ENCODE measurements at regions not wholly inside any gene's neighbourhood (a gene's known extent, or its start where the extent isn't known, plus 50 kb on each side); places are given as distances from the start of the nearest gene placed in this dataset.

- no peak for TF ChIP-seq YY2 (tag by site-specific recombination; IDR thresholded peaks at IDR 0.05)
- TF ChIP-seq GLIS1 (tag by site-specific recombination; IDR thresholded peaks at IDR 0.05): no peak
- TF ChIP-seq ELK4 (IDR thresholded peaks at IDR 0.05; ENCODE audit: borderline replicate concordance, low read depth, low read length): no peak
- no peak for TF ChIP-seq YY1 (tag by site-specific recombination; IDR thresholded peaks at IDR 0.05)
- no peak for TF ChIP-seq ZBTB21 (tag by site-specific recombination; IDR thresholded peaks at IDR 0.05)
- TF ChIP-seq ZNF24 (tag by site-specific recombination; IDR thresholded peaks at IDR 0.05): no peak
Observed at GRCh38 chrX:20639115-20639514, 372.4 kb upstream of the RPS6KA3 start (continued).

GRCh38 chrX:20637351-20637750 is 370.6 kb upstream of the RPS6KA3 start:
- Histone ChIP-seq H3K4me1 (ENCODE audit: control insufficient read depth, insufficient read depth, low read length) (no peaks in the 10 kb centered on the region), H3K4me3 (ENCODE audit: low read depth, low read length) (no peak overlapping the region), H3K27ac (ENCODE audit: extremely low read depth, low read depth, low read length) (no peak overlapping the region), H3K36me3 (ENCODE audit: control insufficient read depth in 2 of 2, insufficient read depth in 1 of 2, low read length in 2 of 2) (no peaks in the 10 kb centered on the region), H3K9me3 (ENCODE audit: control insufficient read depth, insufficient read depth, low read depth, low read length) (no peaks in the 10 kb centered on the region)
- TF ChIP-seq ZNF391 (tag by site-specific recombination; IDR thresholded peaks at IDR 0.05; ENCODE audit: borderline replicate concordance, low read depth) (no peak), ZBTB20 (tag by site-specific recombination; IDR thresholded peaks at IDR 0.05) (no peak), ZBTB21 (tag by site-specific recombination; IDR thresholded peaks at IDR 0.05) (no peak), BCL6B (tag by site-specific recombination; IDR thresholded peaks at IDR 0.05) (no peak), ZNF692 (tag by site-specific recombination; IDR thresholded peaks at IDR 0.05) (no peak), ZNF174 (tag by site-specific recombination; IDR thresholded peaks at IDR 0.05) (no peak), ZNF624 (tag by site-specific recombination; IDR thresholded peaks at IDR 0.05) (no peak), ZNF146 (tag by site-specific recombination; IDR thresholded peaks at IDR 0.05) (no peak), FEZF1 (tag by site-specific recombination; IDR thresholded peaks at IDR 0.05) (no peak), BCL11A (tag by site-specific recombination; IDR thresholded peaks at IDR 0.05; ENCODE audit: low read depth) (no peak), ZNF600 (tag by site-specific recombination; IDR thresholded peaks at IDR 0.05) (no peak)
- POLR2A ChIA-PET: no interaction called here
- CTCF ChIA-PET: no interaction called here

GRCh38 chrX:20633451-20633850 is 366.7 kb upstream of the RPS6KA3 start:
- H3K36me3 ChIP-seq (ENCODE audit: control insufficient read depth in 2 of 2, insufficient read depth in 1 of 2, low read length in 2 of 2): no peaks in the 10 kb centered on the region
- CTCF ChIA-PET: no interaction called here
- H3K27ac ChIP-seq (ENCODE audit: extremely low read depth, low read depth, low read length): no peak overlapping the region
- no peaks in the 10 kb centered on the region for H3K9me3 ChIP-seq (ENCODE audit: control insufficient read depth, insufficient read depth, low read depth, low read length)
- POLR2A ChIA-PET: no interaction called here
- H3K4me1 ChIP-seq (ENCODE audit: control insufficient read depth, insufficient read depth, low read length): no peaks in the 10 kb centered on the region
- H3K4me3 ChIP-seq (ENCODE audit: low read depth, low read length): no peak overlapping the region
- TF ChIP-seq ZNF514 (tag by site-specific recombination; IDR thresholded peaks at IDR 0.05) (no peak), ZNF133 (tag by site-specific recombination; IDR thresholded peaks at IDR 0.05) (no peak), ZNF302 (tag by site-specific recombination; IDR thresholded peaks at IDR 0.05; ENCODE audit: low read depth) (no peak), ZNF658 (tag by site-specific recombination; IDR thresholded peaks at IDR 0.05) (no peak), ZNF10 (tag by site-specific recombination; IDR thresholded peaks at IDR 0.05) (no peak), ZNF132 (tag by site-specific recombination; IDR thresholded peaks at IDR 0.05; ENCODE audit: borderline replicate concordance) (no peak), ZNF530 (tag by site-specific recombination; IDR thresholded peaks at IDR 0.05; ENCODE audit: low read depth) (no peak), SETDB1 (IDR thresholded peaks at IDR 0.05; ENCODE audit: insufficient read length, low read length) (no peak), ZBTB44 (tag by site-specific recombination; IDR thresholded peaks at IDR 0.05) (no peak), ZNF148 (tag by site-specific recombination; IDR thresholded peaks at IDR 0.05; ENCODE audit: borderline replicate concordance) (no peak), ZNF174 (tag by site-specific recombination; IDR thresholded peaks at IDR 0.05) (no peak), ZNF114 (tag by site-specific recombination; IDR thresholded peaks at IDR 0.05) (no peak), ZNF555 (tag by site-specific recombination; conservative IDR thresholded peaks at IDR 0.05) (no peak), SCRT2 (tag by site-specific recombination; IDR thresholded peaks at IDR 0.05) (no peak)
